Posterior vena cava (tissue), 2 donors: ENCODE measurements at regions not wholly inside any gene's neighbourhood (a gene's known extent, or its start where the extent isn't known, plus 50 kb on each side); places are given as distances from the start of the nearest gene placed in this dataset.
"Not testable (repeated sequence)": the region's sequence is repeated elsewhere in the genome, so short reads cannot be mapped to it uniquely, and the experiment has no call there.

Experiments used
- DNase-seq: peaks from one replicate; pipeline ENCODE4 v3.0.0-alpha.2; 2020; ENCODE audit warnings: low spot score
- intact Hi-C, 2 donors: fragments of 100-400 bp; cut with DNase I; formaldehyde crosslinking; loops; one replicate each; pipeline versions ENCODE4 v1.14.1 to v1.14.2; 2022 to 2023
- donor health status: DM: yes; HTN: yes; CAD: no.
- donor health status: DM: yes; HTN: yes; CAD: no.

GRCh38 chr4:144357975-144358374, 217.5 kb upstream of the GYPA start:
- DNase-seq: no peak
- intact Hi-C loops: no loop called here

GRCh38 chr4:144360146-144360793, 219.8 kb upstream of the GYPA start:
- DNase-seq: no peak
- intact Hi-C loops: no loop called here

- intact Hi-C loops: no loop called here
Measured at GRCh38 chr4:144362366-144362765, 221.8 kb upstream of the GYPA start.

GRCh38 chr4:144363890-144364289, 223.4 kb upstream of the GYPA start:
- DNase-seq: no peak
- intact Hi-C loops: no loop called here

More at GRCh38 chr4:144362366-144362765, 221.8 kb upstream of the GYPA start:
- DNase-seq: no peak

- intact Hi-C loops: no loop called here
- DNase-seq: no peak
Measured at GRCh38 chr4:144366425-144366824, 225.9 kb upstream of the GYPA start.

GRCh38 chr4:144371485-144371884, 231.0 kb upstream of the GYPA start:
- intact Hi-C loops: no loop called here
- DNase-seq: no peak

GRCh38 chr4:144374065-144374464, 233.5 kb upstream of the GYPA start:
- intact Hi-C loops: no loop called here
- no peak for DNase-seq

- DNase-seq: no peak
- intact Hi-C loops: no loop called here
Measured at GRCh38 chr4:144376866-144377265, 236.3 kb upstream of the GYPA start.

GRCh38 chr4:144384408-144384807, 243.9 kb upstream of the GYPA start:
- intact Hi-C loops: no loop called here
- no peak for DNase-seq

GRCh38 chr4:144399927-144400326, 246.0 kb upstream of the HHIP start:
- intact Hi-C loops: no loop called here
- no peak for DNase-seq

GRCh38 chr4:144402176-144402575, 243.8 kb upstream of the HHIP start:
- DNase-seq: no peak
- intact Hi-C loops: no loop called here

GRCh38 chr4:144402999-144403398, 243.0 kb upstream of the HHIP start:
- intact Hi-C loops: no loop called here
- DNase-seq: no peak

GRCh38 chr4:144403893-144404292, 242.1 kb upstream of the HHIP start:
- no peak for DNase-seq

GRCh38 chr4:144409525-144409924, 236.4 kb upstream of the HHIP start:
- intact Hi-C loops: no loop called here
- no peak for DNase-seq

More at GRCh38 chr4:144403893-144404292, 242.1 kb upstream of the HHIP start:
- intact Hi-C loops: no loop called here

GRCh38 chr4:144410230-144410783, 235.6 kb upstream of the HHIP start:
- intact Hi-C loops: no loop called here
- DNase-seq: no peak

- intact Hi-C loops: no loop called here
- no peak for DNase-seq
Measured at GRCh38 chr4:144411119-144411518, 234.8 kb upstream of the HHIP start.

GRCh38 chr4:144411700-144412099, 234.3 kb upstream of the HHIP start:
- intact Hi-C loops: no loop called here
- no peak for DNase-seq

- intact Hi-C loops: no loop called here
- DNase-seq: no peak
Measured at GRCh38 chr4:144421056-144421455, 224.9 kb upstream of the HHIP start.

- DNase-seq: no peak
- intact Hi-C loops: no loop called here
Measured at GRCh38 chr4:144421839-144422565, 224.0 kb upstream of the HHIP start.

- no peak for DNase-seq
- intact Hi-C loops: no loop called here
Measured at GRCh38 chr4:144423930-144424329, 222.0 kb upstream of the HHIP start.

- intact Hi-C loops, DNase-seq: not testable (repeated sequence)
Measured at GRCh38 chr4:144426023-144426422, 219.9 kb upstream of the HHIP start.
